Activated CD4-positive, alpha-beta T cell treated with anti-CD3 and anti-CD28 coated beads, Interleukin-2, amount 50 U/mL, for 48 hours (primary cell): ENCODE measurements at regions not wholly inside any gene's neighbourhood (a gene's known extent, or its start where the extent isn't known, plus 50 kb on each side); places are given as distances from the start of the nearest gene placed in this dataset.

Experiments used
- DNase-seq, 2 experiments: peaks; one replicate each; pipeline ENCODE4 v3.0.0-alpha.2; 2020

GRCh38 chr16:54672500-54672899 is 258.2 kb upstream of the IRX5 start:
- no peak for DNase-seq

- DNase-seq: no peak
Measured at GRCh38 chr16:54657709-54658102, 273.0 kb upstream of the IRX5 start.

- no peak for DNase-seq
Measured at GRCh38 chr16:54657058-54657708, 273.5 kb upstream of the IRX5 start.

- no peak for DNase-seq
Measured at GRCh38 chr16:54655121-54655590, 275.5 kb upstream of the IRX5 start.

GRCh38 chr16:54654429-54654828 is 276.2 kb upstream of the IRX5 start:
- no peak for DNase-seq

GRCh38 chr16:54652201-54652770 is 278.4 kb upstream of the IRX5 start:
- no peak for DNase-seq

- no peak for DNase-seq
Measured at GRCh38 chr16:54651440-54652195, 279.0 kb upstream of the IRX5 start.

- no peak for DNase-seq
Measured at GRCh38 chr16:54649876-54650275, 280.8 kb upstream of the IRX5 start.

GRCh38 chr16:54648575-54648974 is 282.1 kb upstream of the IRX5 start:
- no peak for DNase-seq

GRCh38 chr16:54647725-54648221 is 282.9 kb upstream of the IRX5 start:
- DNase-seq: no peak

GRCh38 chr16:54647216-54647615 is 283.4 kb upstream of the IRX5 start:
- DNase-seq: no peak

- DNase-seq: no peak
Measured at GRCh38 chr16:54645345-54645744, 285.3 kb upstream of the IRX5 start.

- DNase-seq: no peak
Measured at GRCh38 chr16:54636221-54636793, 294.4 kb upstream of the IRX5 start.

- no peak for DNase-seq
Measured at GRCh38 chr16:54633943-54634362, 296.7 kb upstream of the IRX5 start.

- no peak for DNase-seq
Measured at GRCh38 chr16:54632322-54633220, 298.1 kb upstream of the IRX5 start.

GRCh38 chr16:54631782-54632181 is 298.9 kb upstream of the IRX5 start:
- no peak for DNase-seq

- DNase-seq: no peak
Measured at GRCh38 chr16:54630284-54630967, 300.2 kb upstream of the IRX5 start.

- DNase-seq: no peak
Measured at GRCh38 chr16:54628796-54629625, 301.7 kb upstream of the IRX5 start.

- no peak for DNase-seq
Measured at GRCh38 chr16:54627616-54628015, 303.0 kb upstream of the IRX5 start.

- DNase-seq: no peak
Measured at GRCh38 chr16:54623636-54624035, 307.0 kb upstream of the IRX5 start.

- no peak for DNase-seq
Measured at GRCh38 chr16:54620197-54620596, 310.5 kb upstream of the IRX5 start.
